Activated T-cell treated with anti-CD3 and anti-CD28 coated beads, Interleukin-2, amount 50 U/mL, for 24 hours (primary cell): ENCODE measurements at regions not wholly inside any gene's neighbourhood (a gene's known extent, or its start where the extent isn't known, plus 50 kb on each side); places are given as distances from the start of the nearest gene placed in this dataset.

Experiments
- DNase-seq: peaks from one replicate; pipeline ENCODE4 v3.0.0-alpha.2; 2020
- H3K27ac Mint-ChIP-seq: 2 replicates; pipeline ENCODE4 v1.8.0; 2020; ENCODE audit warnings: mild to moderate bottlenecking, mixed read lengths
- H3K27me3 Mint-ChIP-seq: 2 replicates; pipeline ENCODE4 v1.8.0; 2020; ENCODE audit warnings: mixed read lengths
- H3K36me3 Mint-ChIP-seq: 2 replicates; pipeline ENCODE4 v1.8.0; 2020; ENCODE audit warnings: low read depth, mixed read lengths
- H3K4me1 Mint-ChIP-seq: 2 replicates; pipeline ENCODE4 v1.8.0; 2020; ENCODE audit warnings: low read depth, mixed read lengths
- H3K4me3 Mint-ChIP-seq: 2 replicates; pipeline ENCODE4 v1.8.0; 2020; ENCODE audit warnings: mild to moderate bottlenecking, moderate library complexity, mixed read lengths
- H3K9me3 Mint-ChIP-seq: 2 replicates; pipeline ENCODE4 v1.8.0; 2020; ENCODE audit warnings: mixed read lengths

DNA sequence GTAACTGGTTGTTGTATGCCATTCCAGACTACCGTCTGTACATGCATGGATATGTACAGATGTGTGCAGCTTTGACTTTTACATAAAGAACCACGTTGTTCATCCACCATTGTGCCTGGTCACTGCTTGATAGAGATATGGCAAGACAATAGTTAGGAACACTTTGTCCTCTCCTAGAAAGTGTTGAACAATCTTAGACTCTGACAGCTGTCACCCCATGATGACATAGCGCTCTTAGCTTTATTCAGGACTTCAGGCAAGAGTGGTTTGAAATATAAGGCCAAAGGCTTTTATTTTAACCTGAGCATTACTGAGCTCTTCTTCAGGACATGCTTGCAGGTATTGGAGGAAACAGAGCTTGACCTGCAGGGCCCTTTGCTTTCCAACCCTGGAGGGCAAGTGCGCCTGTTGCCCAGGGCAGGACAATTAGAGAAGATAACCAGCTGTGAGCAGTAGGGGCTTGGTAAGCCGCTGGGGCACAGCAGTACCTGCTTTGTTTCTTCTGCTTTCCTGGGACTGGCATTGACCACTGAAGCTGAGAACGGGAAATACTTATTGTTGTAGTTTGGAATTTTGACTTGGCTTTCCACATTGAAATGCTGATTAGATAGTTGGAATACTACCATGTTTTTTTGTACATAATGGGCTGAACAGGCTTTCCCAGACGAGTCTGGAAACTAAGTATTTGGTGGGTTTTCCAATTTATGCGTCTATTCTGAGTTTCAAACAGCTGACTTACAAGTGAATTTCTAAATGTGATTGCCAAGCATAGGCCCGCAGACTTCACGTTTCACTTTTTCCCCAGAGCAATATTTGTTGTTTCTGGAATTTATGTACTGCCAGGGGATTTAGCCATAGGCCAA is 51.1 kb downstream of the GARRE1 start:
- Mint-ChIP-seq H3K27ac (no peak overlapping the region), H3K4me3 (no peak overlapping the region), H3K9me3 (no peaks in the 10 kb centered on the region), H3K4me1 (peaks cover 48% of the 10 kb centered on the region), H3K36me3 (peaks cover 38% of the 10 kb centered on the region), H3K27me3 (no peaks in the 10 kb centered on the region)
- no peak for DNase-seq

DNA sequence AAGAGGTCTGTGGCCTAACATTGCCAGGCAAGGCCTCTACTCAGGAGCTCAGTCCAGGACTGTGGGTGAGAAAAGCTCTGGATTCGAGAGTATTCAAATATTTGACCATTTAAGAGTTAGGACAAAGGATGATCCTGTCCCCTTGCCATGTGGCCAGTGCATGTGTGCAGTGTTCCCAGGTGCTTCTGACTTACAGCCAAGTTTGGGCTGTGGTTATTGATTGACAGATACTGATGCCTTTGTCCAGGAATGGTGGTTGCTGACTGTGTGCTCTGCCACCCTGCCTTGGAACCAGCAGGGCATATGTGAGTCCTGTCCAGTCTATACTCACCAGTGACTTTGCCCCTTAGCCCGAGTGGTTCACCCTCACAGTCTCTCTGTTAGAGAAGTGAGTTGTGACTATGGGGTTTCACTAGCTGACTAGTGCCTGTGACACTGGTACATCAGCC is 51.9 kb downstream of the GARRE1 start:
- no peaks in the 10 kb centered on the region for H3K27me3 Mint-ChIP-seq
- peaks cover 56% of the 10 kb centered on the region for H3K4me1 Mint-ChIP-seq
- DNase-seq: no peak
- no peaks in the 10 kb centered on the region for H3K9me3 Mint-ChIP-seq
- no peak overlapping the region for H3K4me3 Mint-ChIP-seq
- H3K36me3 Mint-ChIP-seq: peaks cover 31% of the 10 kb centered on the region
- H3K27ac Mint-ChIP-seq: peak overlapping the region; percentile 1

DNA sequence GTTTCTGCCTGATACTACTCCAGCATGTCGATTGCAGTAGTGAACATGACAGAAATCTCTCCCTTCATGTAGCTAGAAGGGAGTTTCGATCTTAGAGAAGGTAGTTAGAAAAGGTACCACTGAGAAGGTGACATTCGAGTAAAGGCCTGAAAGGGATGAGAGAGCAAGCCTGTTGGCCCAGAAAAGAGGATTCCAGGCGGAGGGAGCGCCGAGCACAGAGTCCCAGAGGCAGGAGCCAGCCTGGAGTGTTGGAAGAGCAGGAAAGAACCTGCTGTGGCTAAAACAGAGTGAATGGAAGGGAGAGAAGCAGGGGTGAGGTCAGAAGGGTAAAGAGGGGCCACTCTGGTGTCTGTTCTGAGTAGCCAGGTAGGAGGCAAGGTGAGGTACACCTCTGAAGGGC is 52.5 kb downstream of the GARRE1 start:
- Mint-ChIP-seq H3K36me3 (peaks cover 31% of the 10 kb centered on the region), H3K4me1 (peaks cover 56% of the 10 kb centered on the region), H3K27ac (peak overlapping the region; percentile 1), H3K27me3 (no peaks in the 10 kb centered on the region), H3K9me3 (no peaks in the 10 kb centered on the region), H3K4me3 (no peak overlapping the region)
- DNase-seq: no peak

DNA sequence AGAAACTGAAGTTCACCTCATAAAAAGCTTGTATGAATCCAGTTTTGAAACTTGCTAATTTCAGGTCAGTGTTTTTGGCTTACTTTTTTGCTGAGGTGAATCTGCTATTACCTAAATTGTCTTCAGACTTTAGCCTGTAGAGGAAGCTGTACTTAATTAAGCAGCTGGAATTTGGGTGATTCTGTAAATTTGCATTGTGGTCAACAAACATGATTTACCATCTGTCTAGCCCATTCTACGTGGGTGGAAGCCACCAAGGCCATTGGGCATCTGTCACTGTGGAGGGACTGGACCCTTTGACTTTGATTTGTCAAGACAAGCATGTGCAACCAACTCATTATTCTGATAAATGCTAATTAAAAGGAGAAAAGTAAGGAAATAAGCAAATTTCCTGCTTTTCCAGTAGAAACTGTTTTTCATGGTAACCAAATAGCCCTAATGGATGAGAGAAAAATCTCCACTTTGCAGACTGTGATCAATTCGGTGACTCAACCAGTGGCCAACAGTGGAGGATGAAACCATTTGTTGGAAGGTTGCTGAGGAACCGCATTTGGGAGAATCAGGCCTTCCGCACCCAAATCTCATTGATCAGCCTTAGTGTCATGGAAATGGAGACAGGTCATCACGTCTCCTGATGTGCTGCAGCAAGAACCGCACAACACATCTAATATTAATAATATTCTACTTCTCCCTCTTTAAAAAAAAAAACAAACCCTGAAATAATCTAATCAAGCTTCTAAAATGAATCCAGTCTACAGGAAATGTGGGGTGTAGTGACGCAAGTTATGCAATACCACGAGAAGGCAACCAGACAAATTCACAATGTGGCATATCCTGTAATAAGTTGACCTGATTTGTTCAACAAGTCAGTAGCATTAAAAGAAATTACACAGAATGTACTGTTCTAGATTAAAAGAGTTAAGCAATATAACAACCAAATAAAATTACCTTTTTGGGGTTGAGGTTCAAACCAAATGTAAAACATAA is 54.3 kb downstream of the GARRE1 start:
- peaks cover 60% of the 10 kb centered on the region for H3K4me1 Mint-ChIP-seq
- H3K9me3 Mint-ChIP-seq: no peaks in the 10 kb centered on the region
- DNase-seq: no peak
- H3K27me3 Mint-ChIP-seq: no peaks in the 10 kb centered on the region
- H3K4me3 Mint-ChIP-seq: no peak overlapping the region
- H3K36me3 Mint-ChIP-seq: peaks cover 22% of the 10 kb centered on the region
- H3K27ac Mint-ChIP-seq: peak overlapping the region; percentile 73

DNA sequence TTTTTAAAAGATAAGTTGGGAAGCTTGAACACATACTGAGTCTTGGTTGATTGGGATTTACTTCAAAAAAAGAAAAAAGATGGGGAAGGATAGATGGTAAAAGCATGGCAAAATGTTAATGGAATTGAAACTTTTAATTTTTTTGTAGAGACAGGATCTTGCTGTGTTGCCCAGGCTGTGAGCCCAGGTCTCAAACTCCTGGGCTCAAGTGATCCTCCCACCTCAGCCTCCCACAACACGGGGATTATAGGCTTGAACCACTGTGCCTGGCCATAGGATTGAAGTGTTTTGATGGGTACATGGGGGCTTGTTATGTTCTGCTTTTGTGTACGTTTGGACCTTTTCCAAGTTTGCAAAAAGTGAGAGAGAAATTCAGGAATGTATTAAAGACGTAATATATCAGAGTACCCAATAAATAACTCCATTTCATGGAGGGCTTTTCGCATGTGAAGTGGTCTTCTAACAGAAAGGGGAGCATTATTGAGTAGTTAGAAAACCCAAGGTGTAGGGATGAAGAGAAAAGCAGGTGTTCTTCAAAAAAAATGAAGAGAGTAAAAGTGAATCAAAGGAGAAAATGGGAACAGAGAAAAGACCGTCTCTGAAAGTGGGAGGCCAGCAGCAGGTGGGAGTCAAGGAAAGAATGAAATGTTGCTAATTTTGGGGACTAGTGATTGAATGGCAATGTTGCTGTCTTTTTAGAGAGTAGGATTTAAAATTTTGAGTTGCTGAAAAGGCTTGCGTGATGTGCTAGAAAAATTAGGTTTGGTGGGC is 55.2 kb downstream of the GARRE1 start:
- no peak for DNase-seq
- Mint-ChIP-seq H3K27ac (peak overlapping the region; percentile 73), H3K36me3 (peaks cover 22% of the 10 kb centered on the region), H3K4me1 (peaks cover 60% of the 10 kb centered on the region), H3K9me3 (no peaks in the 10 kb centered on the region), H3K4me3 (no peak overlapping the region), H3K27me3 (no peaks in the 10 kb centered on the region)

DNA sequence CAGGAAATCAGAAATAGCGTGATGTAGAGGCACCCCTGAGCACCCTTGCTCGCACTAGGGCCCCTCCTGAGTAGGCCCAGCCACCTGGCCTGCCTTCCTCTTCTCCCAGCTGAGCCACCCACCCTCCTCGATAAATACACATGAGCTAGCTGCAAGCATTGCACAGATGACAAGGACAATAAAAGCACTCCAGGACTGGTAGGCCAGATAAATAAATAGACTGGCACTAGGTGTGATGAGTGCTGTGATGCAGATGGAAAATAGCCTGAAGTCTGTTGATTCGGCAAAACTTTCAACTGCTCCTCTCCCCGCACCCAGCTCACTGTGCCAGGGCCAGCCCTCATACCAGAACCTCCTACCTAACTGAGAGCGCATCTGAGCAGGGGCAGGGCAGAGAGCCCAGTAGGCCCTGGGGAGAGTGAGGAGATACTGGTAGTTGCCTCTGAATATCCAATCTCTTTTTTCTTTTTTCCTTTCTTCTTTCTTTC is 54.5 kb upstream of the GPI start:
- no peak for DNase-seq
- no peak overlapping the region for H3K4me3 Mint-ChIP-seq
- peaks cover 63% of the 10 kb centered on the region for H3K4me1 Mint-ChIP-seq
- peak overlapping the region; percentile 47 for H3K27ac Mint-ChIP-seq
- H3K9me3 Mint-ChIP-seq: no peaks in the 10 kb centered on the region
- peaks cover 13% of the 10 kb centered on the region for H3K36me3 Mint-ChIP-seq
- no peaks in the 10 kb centered on the region for H3K27me3 Mint-ChIP-seq

DNA sequence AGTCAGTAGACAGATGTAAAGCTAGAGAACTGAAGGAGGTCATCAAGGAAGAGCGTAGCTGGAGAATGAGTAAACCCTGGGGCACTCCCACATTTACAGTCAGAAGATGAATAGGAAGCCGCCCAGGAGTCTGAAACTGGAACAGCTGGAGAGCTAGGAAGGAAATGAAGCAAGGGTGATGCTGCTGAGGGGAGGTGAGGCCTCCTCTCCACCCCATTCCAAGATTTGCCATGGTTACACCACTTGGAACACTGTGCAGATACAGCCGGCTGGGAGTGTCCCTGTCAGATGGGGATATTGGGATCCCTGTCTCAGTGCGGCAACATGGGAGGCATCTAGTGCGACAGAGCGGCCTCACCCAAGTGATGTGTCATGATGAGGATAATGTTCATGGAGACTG is 51.8 kb upstream of the GPI start:
- no peak for DNase-seq

DNA sequence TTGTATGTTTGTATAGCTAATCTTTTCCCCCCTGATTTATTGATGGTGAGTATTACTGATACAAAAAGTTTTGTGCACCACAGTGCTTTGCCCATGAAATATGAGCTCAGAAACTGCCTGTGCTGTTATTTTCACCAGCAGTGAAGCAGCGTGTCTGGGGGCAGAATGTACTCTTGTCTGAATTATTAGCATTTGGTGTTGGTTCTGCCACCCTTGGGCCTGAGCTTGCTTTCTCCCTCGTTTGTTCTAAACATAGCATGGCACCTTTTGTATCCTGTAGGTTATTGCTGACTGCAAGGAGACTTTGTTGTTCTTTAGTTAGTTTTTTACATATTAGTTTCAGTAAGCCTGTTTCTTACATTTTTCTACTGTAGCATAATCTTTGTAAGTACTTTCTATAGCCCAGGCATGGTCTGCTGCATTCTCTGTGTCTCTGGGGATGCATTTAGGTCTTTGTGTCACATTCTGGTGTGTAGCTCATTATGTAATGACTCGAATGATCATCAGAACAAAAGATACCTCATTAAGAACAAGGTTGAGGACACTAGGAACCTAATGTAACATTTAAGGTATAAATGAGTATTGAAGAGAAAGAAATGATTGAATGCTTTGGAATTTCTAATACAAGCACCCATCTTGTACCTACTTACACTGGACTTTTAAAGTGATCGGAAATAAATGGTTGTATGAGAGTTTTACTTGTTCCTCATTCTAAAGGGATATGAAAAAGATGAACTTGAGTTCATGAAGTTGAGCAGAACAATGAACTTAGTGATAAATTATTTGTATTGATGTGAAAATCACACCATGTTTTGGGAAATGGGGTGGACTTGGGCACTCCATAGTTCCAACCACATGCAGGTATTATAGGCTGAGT is 50.3 kb upstream of the GPI start:
- Mint-ChIP-seq H3K9me3 (no peaks in the 10 kb centered on the region), H3K4me1 (peaks cover 61% of the 10 kb centered on the region), H3K36me3 (peaks cover 5% of the 10 kb centered on the region), H3K27ac (no peak overlapping the region), H3K27me3 (no peaks in the 10 kb centered on the region), H3K4me3 (no peak overlapping the region)
- DNase-seq: no peak

More for the DNA sequence above, 51.8 kb upstream of the GPI start:
- H3K9me3 Mint-ChIP-seq: no peaks in the 10 kb centered on the region
- H3K4me1 Mint-ChIP-seq: peaks cover 66% of the 10 kb centered on the region
- H3K4me3 Mint-ChIP-seq: no peak overlapping the region
- peaks cover 7% of the 10 kb centered on the region for H3K36me3 Mint-ChIP-seq
- H3K27ac Mint-ChIP-seq: no peak overlapping the region
- H3K27me3 Mint-ChIP-seq: no peaks in the 10 kb centered on the region
